Endothelial cell of umbilical vein (primary cell): ENCODE measurements at regions not wholly inside any gene's neighbourhood (a gene's known extent, or its start where the extent isn't known, plus 50 kb on each side); places are given as distances from the start of the nearest gene placed in this dataset.

ENCODE experiments used
- BruUV-seq: library from RNA; stranded (reverse); fragments of 400-500 nt; replicated peaks from 2 replicates; lab custom pipeline; 2021; lab: Mats Ljungman, UMichigan
- CTCF ChIA-PET: fragments of 300-600, 350-600 bp; sonication (Branson Sonifier 250); formaldehyde crosslinking; loops from one replicate; lab custom pipeline; 2021; ENCODE audit warnings: antibody characterized with exemption, inconsistent platforms; lab: Charles Lee
- POLR2A ChIA-PET: fragments of 300-600, 350-600 bp; sonication (Branson Sonifier 250); formaldehyde crosslinking; loops from one replicate; lab custom pipeline; 2021; ENCODE audit warnings: antibody characterized with exemption, inconsistent platforms; lab: Charles Lee
- DNase-seq: peaks from one replicate; pipeline ENCODE4 v3.0.0-alpha.2; 2011; ENCODE audit warnings: low read depth, low spot score
- FAIRE-seq: peaks from 2 replicates; lab custom pipeline; 2011; peaks lifted over from hg19 to GRCh38; lab: Jason Lieb, UNC
- H2AFZ ChIP-seq: 2 replicates; pipeline ENCODE4 v1.6.0; 2012; ENCODE audit warnings: low read depth, low read length, control low read depth, inconsistent platforms
- H3K27ac ChIP-seq: 2 replicates; pipeline ENCODE4 v1.5.1; 2011; ENCODE audit warnings: low read depth, mild to moderate bottlenecking, control low read depth, low read length, moderate library complexity; ENCODE audit not compliant: insufficient read depth
- H3K27me3 ChIP-seq, 2 experiments: 2 replicates each; pipeline versions ENCODE4 v1.6.0 to v1.6.1; 2011; ENCODE audit warnings: low read length in 2 of 2, mixed read lengths in 1 of 2; ENCODE audit not compliant: control insufficient read depth in 2 of 2, insufficient read depth in 2 of 2
- H3K36me3 ChIP-seq, 2 experiments: 2 replicates in 1 of 2; 3 replicates in 1 of 2; pipeline ENCODE4 v1.5.1; 2011; ENCODE audit warnings: low read length in 2 of 2, mild to moderate bottlenecking in 1 of 2, moderate library complexity in 1 of 2; ENCODE audit not compliant: control insufficient read depth in 2 of 2, insufficient read depth in 2 of 2; ENCODE audit errors: extremely low read depth in 1 of 2
- H3K4me1 ChIP-seq: 3 replicates; pipeline ENCODE4 v1.5.1; 2011; ENCODE audit warnings: mild to moderate bottlenecking, low read length; ENCODE audit not compliant: control insufficient read depth, insufficient read depth; ENCODE audit errors: extremely low read depth
- H3K4me2 ChIP-seq: 2 replicates; pipeline ENCODE4 v1.6.1; 2011; ENCODE audit warnings: low read length, control low read depth, mixed read lengths; ENCODE audit not compliant: insufficient read depth
- H3K4me3 ChIP-seq, 3 experiments: fragments of 200-600 bp in 1 of 3; sonication (generic), shearing (Covaris generic) in 1 of 3; replicated peaks in 1 of 3; 2 replicates each; pipeline ENCODE4 v1.5.1; 2011 to 2016; ENCODE audit warnings: control low read depth in 3 of 3, low read length in 3 of 3, mild to moderate bottlenecking in 2 of 3, inconsistent platforms in 1 of 3, low read depth in 1 of 3, moderate library complexity in 1 of 3; ENCODE audit not compliant: insufficient read depth in 1 of 3
- H3K79me2 ChIP-seq: 2 replicates; pipeline ENCODE4 v1.6.0; 2012; ENCODE audit warnings: low read length, inconsistent platforms; ENCODE audit not compliant: control insufficient read depth, insufficient read depth
- H3K9ac ChIP-seq: replicated peaks from 2 replicates; pipeline ENCODE3; 2011; ENCODE audit warnings: low read length, control low read depth; ENCODE audit not compliant: insufficient read depth; ENCODE audit errors: extremely low read depth
- H3K9me1 ChIP-seq: replicated peaks from 3 replicates; pipeline ENCODE4 v1.6.0; 2011; ENCODE audit warnings: mild to moderate bottlenecking, low read length; ENCODE audit not compliant: control insufficient read depth, insufficient read depth; ENCODE audit errors: extremely low read depth
- H3K9me3 ChIP-seq: replicated peaks from 2 replicates; pipeline ENCODE4 v1.5.1; 2012; ENCODE audit warnings: low read length, inconsistent platforms; ENCODE audit not compliant: control insufficient read depth, insufficient read depth
- H4K20me1 ChIP-seq: replicated peaks from 2 replicates; pipeline ENCODE3; 2011; ENCODE audit warnings: mild to moderate bottlenecking, low read length; ENCODE audit not compliant: control insufficient read depth, insufficient read depth; ENCODE audit errors: extremely low read depth
- EZH2 ChIP-seq: IDR thresholded peaks from 2 replicates; pipeline ENCODE4 v1.6.1; 2012; ENCODE audit warnings: borderline replicate concordance, low read depth, mild to moderate bottlenecking, moderate library complexity, low read length, inconsistent platforms; ENCODE audit not compliant: severe bottlenecking
- FOS ChIP-seq: IDR thresholded peaks from 2 replicates; pipeline ENCODE4 v1.6.1; 2011; ENCODE audit warnings: mild to moderate bottlenecking, low read length, moderate library complexity, borderline replicate concordance; ENCODE audit not compliant: insufficient read depth
- GATA2 ChIP-seq: IDR thresholded peaks from 2 replicates; pipeline ENCODE4 v1.7.0; 2011; ENCODE audit warnings: low read depth, mild to moderate bottlenecking, moderate library complexity, mixed read lengths, low read length; ENCODE audit not compliant: insufficient read length, insufficient read depth
- JUN ChIP-seq: IDR thresholded peaks from 2 replicates; pipeline ENCODE4 v1.6.1; 2011; ENCODE audit warnings: borderline replicate concordance, low read depth; ENCODE audit not compliant: insufficient read length, insufficient read depth
- MYC ChIP-seq: IDR thresholded peaks from one replicate; pipeline ENCODE4 v1.6.1; 2011; ENCODE audit warnings: mild to moderate bottlenecking, low read depth, low read length
- POLR2A ChIP-seq: IDR thresholded peaks from 2 replicates; pipeline ENCODE4 v1.6.1; 2012; ENCODE audit warnings: low read depth, mild to moderate bottlenecking, control low read depth, low read length
- POLR2AphosphoS5 ChIP-seq: IDR thresholded peaks from 2 replicates; pipeline ENCODE4 v1.6.1; 2012; ENCODE audit warnings: low read depth, mild to moderate bottlenecking, control low read depth, low read length, moderate library complexity; ENCODE audit not compliant: insufficient read depth
- dilution Hi-C: fragments of 300-500 bp; cut with MboI; formaldehyde crosslinking; loops from one replicate; pipeline ENCODE4 v1.15.0; 2019; ENCODE audit warnings: low sequenced_read_pairs; ENCODE audit not compliant: extremely low pct_ligation_motif_present
- intact Hi-C: fragments of 100-400 bp; cut with micrococcal nuclease; formaldehyde crosslinking; loops from one replicate; pipeline ENCODE4 v1.10.0; 2022
- TF ChIP-seq, protein P1 (sequence below), 2 donors: IDR thresholded peaks; 1 replicate in 1 of 2; 2 replicates in 1 of 2; pipeline ENCODE4 v1.5.1; 2011; ENCODE audit warnings: low read length in 2 of 2, mild to moderate bottlenecking in 2 of 2, moderate library complexity in 2 of 2, control low read depth in 1 of 2, inconsistent platforms in 1 of 2, low read depth in 1 of 2; ENCODE audit not compliant: insufficient read depth in 1 of 2; ENCODE audit errors: extremely low read depth in 1 of 2
- TF ChIP-seq, protein P2 (sequence below): IDR thresholded peaks from 2 replicates; pipeline ENCODE4 v1.6.1; 2011; ENCODE audit not compliant: insufficient read depth, insufficient read length

DNA sequence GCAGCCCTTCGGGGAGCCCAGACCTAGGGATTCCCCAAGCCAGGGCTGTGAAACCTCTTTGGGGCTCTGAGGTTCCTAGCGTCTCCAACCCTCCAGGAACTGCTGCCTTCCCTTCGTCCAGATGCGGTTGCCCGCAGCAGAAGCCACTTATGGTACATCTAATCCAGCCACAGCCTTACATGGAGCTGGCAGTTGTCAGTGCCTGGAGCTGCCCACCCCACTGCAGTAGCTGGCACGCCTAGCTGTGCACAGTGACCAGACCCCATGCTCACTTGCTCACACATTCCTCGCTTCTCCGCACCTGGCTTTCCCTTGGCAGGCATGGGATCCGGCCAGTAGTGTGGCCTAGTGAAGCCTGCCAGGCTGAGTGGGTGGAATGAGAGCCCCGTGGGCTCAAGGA lies 547.6 kb downstream of the TBC1D32 start:
- H2AFZ ChIP-seq = no peak overlapping the region
- no peak overlapping the region for H3K27ac ChIP-seq
- no peak overlapping the region for H3K4me2 ChIP-seq
- intact Hi-C loops (no loop called here), dilution Hi-C loops (no loop called here)
- H3K36me3 ChIP-seq = no peaks in the 10 kb centered on the region
- no peak for FAIRE-seq
- H3K4me3 ChIP-seq = no peak overlapping the region
- H4K20me1 ChIP-seq = no peaks in the 10 kb centered on the region
- no peaks in the 10 kb centered on the region for H3K4me1 ChIP-seq
- BruUV-seq = no TSS peak
- POLR2A ChIA-PET = no interaction called here
- H3K9me3 ChIP-seq = no peaks in the 10 kb centered on the region
- H3K9me1 ChIP-seq = no peaks in the 10 kb centered on the region
- CTCF ChIA-PET = no interaction called here
- H3K9ac ChIP-seq = no peak overlapping the region
- no peaks in the 10 kb centered on the region for H3K79me2 ChIP-seq
- no peak for DNase-seq
- H3K27me3 ChIP-seq = no peaks in the 10 kb centered on the region
- no peak for TF ChIP-seq MYC
- TF ChIP-seq POLR2A = no peak
- TF ChIP-seq FOS = no peak
- TF ChIP-seq, protein P1, sequence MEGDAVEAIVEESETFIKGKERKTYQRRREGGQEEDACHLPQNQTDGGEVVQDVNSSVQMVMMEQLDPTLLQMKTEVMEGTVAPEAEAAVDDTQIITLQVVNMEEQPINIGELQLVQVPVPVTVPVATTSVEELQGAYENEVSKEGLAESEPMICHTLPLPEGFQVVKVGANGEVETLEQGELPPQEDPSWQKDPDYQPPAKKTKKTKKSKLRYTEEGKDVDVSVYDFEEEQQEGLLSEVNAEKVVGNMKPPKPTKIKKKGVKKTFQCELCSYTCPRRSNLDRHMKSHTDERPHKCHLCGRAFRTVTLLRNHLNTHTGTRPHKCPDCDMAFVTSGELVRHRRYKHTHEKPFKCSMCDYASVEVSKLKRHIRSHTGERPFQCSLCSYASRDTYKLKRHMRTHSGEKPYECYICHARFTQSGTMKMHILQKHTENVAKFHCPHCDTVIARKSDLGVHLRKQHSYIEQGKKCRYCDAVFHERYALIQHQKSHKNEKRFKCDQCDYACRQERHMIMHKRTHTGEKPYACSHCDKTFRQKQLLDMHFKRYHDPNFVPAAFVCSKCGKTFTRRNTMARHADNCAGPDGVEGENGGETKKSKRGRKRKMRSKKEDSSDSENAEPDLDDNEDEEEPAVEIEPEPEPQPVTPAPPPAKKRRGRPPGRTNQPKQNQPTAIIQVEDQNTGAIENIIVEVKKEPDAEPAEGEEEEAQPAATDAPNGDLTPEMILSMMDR (IDR thresholded peaks at IDR 0.05; ENCODE audit: extremely low read depth in 1 of 2, insufficient read depth in 1 of 2, low read depth in 1 of 2, low read length in 2 of 2) = no peak
- TF ChIP-seq, protein P2, sequence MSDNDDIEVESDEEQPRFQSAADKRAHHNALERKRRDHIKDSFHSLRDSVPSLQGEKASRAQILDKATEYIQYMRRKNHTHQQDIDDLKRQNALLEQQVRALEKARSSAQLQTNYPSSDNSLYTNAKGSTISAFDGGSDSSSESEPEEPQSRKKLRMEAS = no peak
- TF ChIP-seq POLR2AphosphoS5 = no peak
- TF ChIP-seq GATA2 = no peak
- TF ChIP-seq JUN = no peak
- no peak for TF ChIP-seq EZH2
